RWPE2 (cell line): ENCODE measurements at regions not wholly inside any gene's neighbourhood (a gene's known extent, or its start where the extent isn't known, plus 50 kb on each side); places are given as distances from the start of the nearest gene placed in this dataset.
A peak's percentile ranks its signal among the peaks of the same experiment; 100 is the strongest.

Experiments
- ATAC-seq: fragments of 200-7000 bp; cut with Tn5 transposase; 3 replicates; pipeline ENCODE4 v1.9.1; 2021; ENCODE audit warnings: low read depth
- DNase-seq: peaks from one replicate; pipeline ENCODE4 v3.0.0-alpha.2; 2020; ENCODE audit warnings: low spot score
- H3K27ac ChIP-seq: fragments of 450-650 bp; 2 replicates; pipeline ENCODE4 v1.5.1; 2017; ENCODE audit warnings: mild to moderate bottlenecking; ENCODE audit not compliant: poor library complexity, severe bottlenecking
- H3K27me3 ChIP-seq: fragments of 250-450 bp; sonication (Bioruptor Pico); 2 replicates; pipeline ENCODE4 v1.5.1; 2021; ENCODE audit warnings: mild to moderate bottlenecking, moderate library complexity; ENCODE audit not compliant: insufficient read depth, poor library complexity, severe bottlenecking
- H3K36me3 ChIP-seq: fragments of 250-450 bp; sonication (Bioruptor Pico); 2 replicates; pipeline ENCODE4 v1.5.1; 2020; ENCODE audit warnings: low read depth, mild to moderate bottlenecking, moderate library complexity
- H3K4me1 ChIP-seq: fragments of 250-450 bp; sonication (Bioruptor Pico); 2 replicates; pipeline ENCODE4 v1.5.1; 2021; ENCODE audit warnings: mild to moderate bottlenecking, moderate library complexity; ENCODE audit not compliant: insufficient read depth, poor library complexity, severe bottlenecking
- H3K4me3 ChIP-seq: fragments of 250-450 bp; sonication (Bioruptor Pico); 2 replicates; pipeline ENCODE4 v1.5.1; 2021; ENCODE audit warnings: mild to moderate bottlenecking, moderate library complexity; ENCODE audit not compliant: severe bottlenecking
- H3K9me3 ChIP-seq: fragments of 250-450 bp; sonication (Bioruptor Pico); 2 replicates; pipeline ENCODE4 v1.5.1; 2021; ENCODE audit warnings: mild to moderate bottlenecking, moderate library complexity; ENCODE audit not compliant: severe bottlenecking
- TF ChIP-seq, protein P1 (sequence below): fragments of 450-650 bp; IDR thresholded peaks from one replicate; pipeline ENCODE4 v1.5.1; 2017; ENCODE audit warnings: mild to moderate bottlenecking, moderate library complexity; ENCODE audit not compliant: poor library complexity, severe bottlenecking

- H3K4me1 ChIP-seq = peaks cover 7% of the 10 kb centered on the region
- TF ChIP-seq, protein P1, sequence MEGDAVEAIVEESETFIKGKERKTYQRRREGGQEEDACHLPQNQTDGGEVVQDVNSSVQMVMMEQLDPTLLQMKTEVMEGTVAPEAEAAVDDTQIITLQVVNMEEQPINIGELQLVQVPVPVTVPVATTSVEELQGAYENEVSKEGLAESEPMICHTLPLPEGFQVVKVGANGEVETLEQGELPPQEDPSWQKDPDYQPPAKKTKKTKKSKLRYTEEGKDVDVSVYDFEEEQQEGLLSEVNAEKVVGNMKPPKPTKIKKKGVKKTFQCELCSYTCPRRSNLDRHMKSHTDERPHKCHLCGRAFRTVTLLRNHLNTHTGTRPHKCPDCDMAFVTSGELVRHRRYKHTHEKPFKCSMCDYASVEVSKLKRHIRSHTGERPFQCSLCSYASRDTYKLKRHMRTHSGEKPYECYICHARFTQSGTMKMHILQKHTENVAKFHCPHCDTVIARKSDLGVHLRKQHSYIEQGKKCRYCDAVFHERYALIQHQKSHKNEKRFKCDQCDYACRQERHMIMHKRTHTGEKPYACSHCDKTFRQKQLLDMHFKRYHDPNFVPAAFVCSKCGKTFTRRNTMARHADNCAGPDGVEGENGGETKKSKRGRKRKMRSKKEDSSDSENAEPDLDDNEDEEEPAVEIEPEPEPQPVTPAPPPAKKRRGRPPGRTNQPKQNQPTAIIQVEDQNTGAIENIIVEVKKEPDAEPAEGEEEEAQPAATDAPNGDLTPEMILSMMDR = no peak
- no peak overlapping the region for H3K27ac ChIP-seq
- DNase-seq (no peak), ATAC-seq (no peak)
- no peaks in the 10 kb centered on the region for H3K9me3 ChIP-seq
- no peaks in the 10 kb centered on the region for H3K36me3 ChIP-seq
- no peaks in the 10 kb centered on the region for H3K27me3 ChIP-seq
- H3K4me3 ChIP-seq = no peak overlapping the region
These were observed 160.3 kb upstream of the ANK2 start for GRCh38 chr4:112889199-112889598.

DNA sequence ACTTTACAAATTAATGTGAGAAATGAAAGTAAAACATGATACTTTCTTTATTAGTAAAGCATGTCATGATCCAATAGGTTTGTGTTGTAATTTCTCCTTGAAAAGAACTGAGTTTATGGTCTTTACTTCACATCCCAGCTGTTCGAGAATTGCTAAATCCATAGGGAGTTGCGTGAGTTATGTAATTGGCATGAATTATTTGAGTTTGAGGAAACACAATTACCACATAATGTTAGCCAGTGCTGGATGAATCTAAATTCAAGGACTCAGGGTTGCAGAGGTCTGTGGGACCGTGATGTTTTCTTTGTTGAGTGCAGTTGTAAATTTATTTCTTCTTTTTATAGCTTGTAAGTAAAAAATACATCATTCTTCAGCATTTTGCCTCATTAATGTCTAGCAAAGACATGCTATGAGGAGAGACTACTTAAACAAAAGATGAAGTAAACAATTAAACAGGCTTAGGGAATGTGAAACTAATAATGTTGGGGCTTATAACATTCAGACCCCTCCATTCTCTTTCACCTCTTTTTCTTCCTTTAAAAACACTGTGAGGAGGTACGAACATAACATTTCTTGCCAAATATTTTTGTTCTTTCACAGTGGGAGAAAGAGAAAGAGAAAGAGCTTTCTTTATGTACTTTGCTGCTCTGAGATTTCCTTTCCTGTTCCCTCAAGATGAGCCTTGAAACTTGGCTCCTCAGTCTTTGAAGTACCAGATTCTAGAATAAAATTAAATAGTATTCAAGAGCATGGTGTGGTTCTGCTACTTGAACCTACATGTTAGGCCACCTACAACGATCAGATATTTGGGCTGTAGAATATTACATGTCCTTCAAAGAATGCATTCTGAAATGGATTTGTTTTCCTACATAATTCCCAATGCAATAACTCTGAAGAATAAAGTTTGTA, 159.6 kb upstream of the ANK2 start:
- Histone ChIP-seq H3K27me3 (no peaks in the 10 kb centered on the region), H3K36me3 (no peaks in the 10 kb centered on the region), H3K4me1 (peaks cover 7% of the 10 kb centered on the region), H3K9me3 (no peaks in the 10 kb centered on the region), H3K4me3 (no peak overlapping the region), H3K27ac (no peak overlapping the region)
- TF ChIP-seq, protein P1 = no peak
- ATAC-seq (peak; percentile 58), DNase-seq (no peak)

GRCh38 chr4:112894480-112894879, 155.0 kb upstream of the ANK2 start:
- TF ChIP-seq, protein P1 = no peak

DNA sequence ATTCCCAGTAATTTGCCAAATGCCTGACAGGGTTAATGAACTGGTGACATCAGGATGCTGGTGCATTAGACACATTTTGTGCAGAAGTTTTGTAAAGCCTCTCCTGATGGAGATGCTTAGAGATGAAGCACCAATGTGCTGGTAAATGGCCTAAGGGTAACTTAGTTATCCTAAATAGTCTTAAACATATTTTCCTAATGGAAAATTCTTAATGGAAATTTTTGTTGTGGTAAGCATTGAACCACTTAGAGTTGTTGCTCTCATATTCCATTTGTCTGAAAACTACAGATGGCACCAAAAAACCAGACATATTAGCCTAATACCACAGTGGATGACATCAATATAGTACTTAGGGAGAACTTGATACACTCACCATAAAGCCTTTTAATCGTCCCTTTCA, 154.5 kb upstream of the ANK2 start:
- DNase-seq = no peak
- Histone ChIP-seq H3K27ac (no peak overlapping the region), H3K4me1 (peaks cover 3% of the 10 kb centered on the region), H3K36me3 (no peaks in the 10 kb centered on the region), H3K27me3 (no peaks in the 10 kb centered on the region), H3K4me3 (no peak overlapping the region), H3K9me3 (no peaks in the 10 kb centered on the region)
- no peak for ATAC-seq
- TF ChIP-seq, protein P1 = no peak

More at GRCh38 chr4:112894480-112894879, 155.0 kb upstream of the ANK2 start:
- DNase-seq (no peak), ATAC-seq (no peak)
- peaks cover 7% of the 10 kb centered on the region for H3K4me1 ChIP-seq
- H3K36me3 ChIP-seq = no peaks in the 10 kb centered on the region
- H3K4me3 ChIP-seq = no peak overlapping the region
- no peaks in the 10 kb centered on the region for H3K9me3 ChIP-seq
- H3K27ac ChIP-seq = no peak overlapping the region
- no peaks in the 10 kb centered on the region for H3K27me3 ChIP-seq
